HepG2 (cell line): ENCODE measurements at regions not wholly inside any gene's neighbourhood (a gene's known extent, or its start where the extent isn't known, plus 50 kb on each side); places are given as distances from the start of the nearest gene placed in this dataset.

ENCODE experiments used
- ATF7 ChIP-seq, 2 experiments: fragments of 450-650 bp in 1 of 2; sonication (generic) in 1 of 2; formaldehyde crosslinking in 1 of 2; IDR thresholded peaks; 2 replicates each; pipeline versions ENCODE4 v1.4.0 to v1.6.1; 2016 to 2020; ENCODE audit warnings: antibody characterized with exemption in 1 of 2, mild to moderate bottlenecking in 1 of 2, missing genetic modification reagents in 1 of 2
- CEBPG ChIP-seq: IDR thresholded peaks from 2 replicates; pipeline ENCODE4 v1.6.1; 2016
- GABPA ChIP-seq, 2 experiments: IDR thresholded peaks; 2 replicates each; pipeline ENCODE4 v1.6.1; 2011 to 2016; ENCODE audit warnings: low read depth in 2 of 2, low read length in 1 of 2, missing biosample characterization in 1 of 2, missing genetic modification characterization in 1 of 2
- HMG20B ChIP-seq: conservative IDR thresholded peaks from 2 replicates; pipeline ENCODE4 v1.6.1; 2016; ENCODE audit warnings: missing genetic modification reagents, missing compliant biosample characterization
- JUND ChIP-seq: sonication (generic); formaldehyde crosslinking; IDR thresholded peaks from 2 replicates; pipeline ENCODE4 v1.8.0; 2022; ENCODE audit warnings: mild to moderate bottlenecking, missing genetic modification reagents
- NR0B2 ChIP-seq: sonication (generic); formaldehyde crosslinking; IDR thresholded peaks from 2 replicates; pipeline ENCODE4 v1.4.0; 2020; ENCODE audit warnings: mild to moderate bottlenecking, missing genetic modification reagents
- NR2F2 ChIP-seq: IDR thresholded peaks from 2 replicates; pipeline ENCODE4 v1.6.1; 2012; ENCODE audit warnings: low read depth, inconsistent platforms, borderline replicate concordance
- REPIN1 ChIP-seq: sonication (generic); formaldehyde crosslinking; IDR thresholded peaks from 2 replicates; pipeline ENCODE4 v1.8.0; 2022; ENCODE audit warnings: missing genetic modification reagents, low read depth, mild to moderate bottlenecking, borderline replicate concordance
- SALL2 ChIP-seq: sonication (generic); formaldehyde crosslinking; IDR thresholded peaks from 2 replicates; pipeline ENCODE4 v1.8.1; 2023; ENCODE audit warnings: mild to moderate bottlenecking, missing genetic modification reagents, inconsistent platforms
- SMARCE1 ChIP-seq: fragments of 450-650 bp; IDR thresholded peaks from 2 replicates; pipeline ENCODE4 v1.6.1; 2017; ENCODE audit warnings: borderline replicate concordance
- SRY ChIP-seq: sonication (generic); formaldehyde crosslinking; IDR thresholded peaks from 2 replicates; pipeline ENCODE4 v1.8.0; 2022; ENCODE audit warnings: mild to moderate bottlenecking, missing genetic modification reagents
- TEAD3 ChIP-seq: optimal IDR thresholded peaks from 2 replicates; pipeline ENCODE3; 2016; ENCODE audit warnings: borderline replicate concordance
- ZBTB42 ChIP-seq: sonication (generic); formaldehyde crosslinking; IDR thresholded peaks from 2 replicates; pipeline ENCODE4 v1.5.0; 2020; ENCODE audit warnings: mild to moderate bottlenecking, missing genetic modification reagents
- ZFP90 ChIP-seq: sonication (generic); formaldehyde crosslinking; IDR thresholded peaks from 2 replicates; pipeline ENCODE4 v1.8.0; 2022; ENCODE audit warnings: missing genetic modification reagents, mild to moderate bottlenecking, inconsistent platforms, borderline replicate concordance
- ZFX ChIP-seq: sonication (generic); formaldehyde crosslinking; IDR thresholded peaks from 2 replicates; pipeline ENCODE4 v1.4.0; 2020; ENCODE audit warnings: mild to moderate bottlenecking, low read depth, missing genetic modification reagents, moderate library complexity
- ZNF256 ChIP-seq: sonication (generic); formaldehyde crosslinking; conservative IDR thresholded peaks from 2 replicates; pipeline ENCODE4 v1.4.0; 2020; ENCODE audit warnings: missing genetic modification reagents
- ZNF329 ChIP-seq: sonication (generic); formaldehyde crosslinking; IDR thresholded peaks from 2 replicates; pipeline ENCODE4 v1.9.0; 2021; ENCODE audit warnings: low read depth, mild to moderate bottlenecking, missing genetic modification reagents
- ZNF552 ChIP-seq: sonication (generic); formaldehyde crosslinking; IDR thresholded peaks from 2 replicates; pipeline ENCODE4 v1.9.0; 2022; ENCODE audit warnings: missing genetic modification reagents, mild to moderate bottlenecking, borderline replicate concordance
- ZNF747 ChIP-seq: sonication (generic); formaldehyde crosslinking; IDR thresholded peaks from 2 replicates; pipeline ENCODE4 v1.8.1; 2023; ENCODE audit warnings: missing genetic modification reagents, mild to moderate bottlenecking, borderline replicate concordance
- ZNF883 ChIP-seq: sonication (generic); formaldehyde crosslinking; IDR thresholded peaks from 2 replicates; pipeline ENCODE4 v1.5.1; 2020; ENCODE audit warnings: mild to moderate bottlenecking, missing genetic modification reagents; ENCODE audit errors: not compliant biosample characterization
- TF ChIP-seq, protein P1 (sequence below): IDR thresholded peaks from 2 replicates; pipeline ENCODE4 v1.6.1; 2012; ENCODE audit warnings: low read depth, low read length, improper control_type of control experiment
- TF ChIP-seq, protein P2 (sequence below): sonication (generic); formaldehyde crosslinking; IDR thresholded peaks from 2 replicates; pipeline ENCODE4 v1.9.0; 2021; ENCODE audit warnings: missing genetic modification reagents, borderline replicate concordance
- TF ChIP-seq, protein P3 (sequence below): sonication (generic); formaldehyde crosslinking; IDR thresholded peaks from 2 replicates; pipeline ENCODE4 v1.4.0; 2020; ENCODE audit warnings: missing genetic modification reagents

GRCh38 chr3:182713743-182714517, 79.4 kb upstream of the ATP11B start (continued):
- TF ChIP-seq, protein P1, sequence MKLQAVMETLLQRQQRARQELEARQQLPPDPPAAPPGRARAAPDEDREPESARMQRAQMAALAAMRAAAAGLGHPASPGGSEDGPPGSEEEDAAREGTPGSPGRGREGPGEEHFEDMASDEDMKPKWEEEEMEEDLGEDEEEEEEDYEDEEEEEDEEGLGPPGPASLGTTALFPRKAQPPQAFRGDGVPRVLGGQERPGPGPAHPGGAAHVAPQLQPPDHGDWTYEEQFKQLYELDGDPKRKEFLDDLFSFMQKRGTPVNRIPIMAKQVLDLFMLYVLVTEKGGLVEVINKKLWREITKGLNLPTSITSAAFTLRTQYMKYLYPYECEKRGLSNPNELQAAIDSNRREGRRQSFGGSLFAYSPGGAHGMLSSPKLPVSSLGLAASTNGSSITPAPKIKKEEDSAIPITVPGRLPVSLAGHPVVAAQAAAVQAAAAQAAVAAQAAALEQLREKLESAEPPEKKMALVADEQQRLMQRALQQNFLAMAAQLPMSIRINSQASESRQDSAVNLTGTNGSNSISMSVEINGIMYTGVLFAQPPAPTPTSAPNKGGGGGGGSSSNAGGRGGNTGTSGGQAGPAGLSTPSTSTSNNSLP, result peak; percentile 35; the same call in 1 of the 2 replicates
- TF ChIP-seq ZFP90 (CRISPR knock-in tag) (no peak), SMARCE1 (no peak), ZFX (CRISPR knock-in tag) (no peak), SALL2 (CRISPR knock-in tag) (no peak), TEAD3 (CRISPR knock-in tag) (no peak), NR0B2 (no peak), ZNF747 (no peak), REPIN1 (CRISPR knock-in tag) (no peak), NR2F2 (no peak), JUND (no peak), ZNF256 (CRISPR knock-in tag) (no peak), ZNF329 (CRISPR knock-in tag) (no peak), ZBTB42 (CRISPR knock-in tag) (no peak), SRY (CRISPR knock-in tag) (no peak), ZNF552 (no peak), GABPA (IDR thresholded peaks at IDR 0.05; ENCODE audit: low read depth, low read length) (no peak), GABPA (CRISPR knock-in tag; IDR thresholded peaks at IDR 0.05; ENCODE audit: low read depth) (no peak; the same call in 1 of the 2 replicates), CEBPG (CRISPR knock-in tag) (peak; percentile 71), ZNF883 (no peak), HMG20B (CRISPR knock-in tag) (no peak), ATF7 (IDR thresholded peaks at IDR 0.05) (0 out of 2 replicates have a peak, but pooled peaks have one; percentile 28), ATF7 (CRISPR knock-in tag; IDR thresholded peaks at IDR 0.05) (no peak)
- TF ChIP-seq, protein P2, sequence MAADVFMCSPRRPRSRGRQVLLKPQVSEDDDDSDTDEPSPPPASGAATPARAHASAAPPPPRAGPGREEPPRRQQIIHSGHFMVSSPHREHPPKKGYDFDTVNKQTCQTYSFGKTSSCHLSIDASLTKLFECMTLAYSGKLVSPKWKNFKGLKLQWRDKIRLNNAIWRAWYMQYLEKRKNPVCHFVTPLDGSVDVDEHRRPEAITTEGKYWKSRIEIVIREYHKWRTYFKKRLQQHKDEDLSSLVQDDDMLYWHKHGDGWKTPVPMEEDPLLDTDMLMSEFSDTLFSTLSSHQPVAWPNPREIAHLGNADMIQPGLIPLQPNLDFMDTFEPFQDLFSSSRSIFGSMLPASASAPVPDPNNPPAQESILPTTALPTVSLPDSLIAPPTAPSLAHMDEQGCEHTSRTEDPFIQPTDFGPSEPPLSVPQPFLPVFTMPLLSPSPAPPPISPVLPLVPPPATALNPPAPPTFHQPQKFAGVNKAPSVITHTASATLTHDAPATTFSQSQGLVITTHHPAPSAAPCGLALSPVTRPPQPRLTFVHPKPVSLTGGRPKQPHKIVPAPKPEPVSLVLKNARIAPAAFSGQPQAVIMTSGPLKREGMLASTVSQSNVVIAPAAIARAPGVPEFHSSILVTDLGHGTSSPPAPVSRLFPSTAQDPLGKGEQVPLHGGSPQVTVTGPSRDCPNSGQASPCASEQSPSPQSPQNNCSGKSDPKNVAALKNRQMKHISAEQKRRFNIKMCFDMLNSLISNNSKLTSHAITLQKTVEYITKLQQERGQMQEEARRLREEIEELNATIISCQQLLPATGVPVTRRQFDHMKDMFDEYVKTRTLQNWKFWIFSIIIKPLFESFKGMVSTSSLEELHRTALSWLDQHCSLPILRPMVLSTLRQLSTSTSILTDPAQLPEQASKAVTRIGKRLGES (CRISPR knock-in tag), result no peak
- TF ChIP-seq, protein P3, sequence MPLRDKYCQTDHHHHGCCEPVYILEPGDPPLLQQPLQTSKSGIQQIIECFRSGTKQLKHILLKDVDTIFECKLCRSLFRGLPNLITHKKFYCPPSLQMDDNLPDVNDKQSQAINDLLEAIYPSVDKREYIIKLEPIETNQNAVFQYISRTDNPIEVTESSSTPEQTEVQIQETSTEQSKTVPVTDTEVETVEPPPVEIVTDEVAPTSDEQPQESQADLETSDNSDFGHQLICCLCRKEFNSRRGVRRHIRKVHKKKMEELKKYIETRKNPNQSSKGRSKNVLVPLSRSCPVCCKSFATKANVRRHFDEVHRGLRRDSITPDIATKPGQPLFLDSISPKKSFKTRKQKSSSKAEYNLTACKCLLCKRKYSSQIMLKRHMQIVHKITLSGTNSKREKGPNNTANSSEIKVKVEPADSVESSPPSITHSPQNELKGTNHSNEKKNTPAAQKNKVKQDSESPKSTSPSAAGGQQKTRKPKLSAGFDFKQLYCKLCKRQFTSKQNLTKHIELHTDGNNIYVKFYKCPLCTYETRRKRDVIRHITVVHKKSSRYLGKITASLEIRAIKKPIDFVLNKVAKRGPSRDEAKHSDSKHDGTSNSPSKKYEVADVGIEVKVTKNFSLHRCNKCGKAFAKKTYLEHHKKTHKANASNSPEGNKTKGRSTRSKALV, result no peak
